ENCODE measurements at regions not wholly inside any gene's neighbourhood (a gene's known extent, or its start where the extent isn't known, plus 50 kb on each side); places are given as distances from the start of the nearest gene placed in this dataset.
"Not testable (repeated sequence)": the region's sequence is repeated elsewhere in the genome, so short reads cannot be mapped to it uniquely, and the experiment has no call there.

- DNase-seq (ENCODE audit: low read depth in 2 of 2), result no peak
Measured at GRCh38 chrX:63285375-63285774, 65.8 kb downstream of the SPIN4 start.

- DNase-seq (ENCODE audit: low read depth in 2 of 2), result no peak
Measured at GRCh38 chrX:63284659-63285058, 66.5 kb downstream of the SPIN4 start.

- DNase-seq (ENCODE audit: low read depth in 2 of 2), result no peak
Measured at GRCh38 chrX:63283348-63283747, 67.8 kb downstream of the SPIN4 start.

GRCh38 chrX:63282828-63283227, 68.3 kb downstream of the SPIN4 start:
- no peak for DNase-seq (ENCODE audit: low read depth in 2 of 2)

- DNase-seq (ENCODE audit: low read depth in 2 of 2), result no peak
Measured at GRCh38 chrX:63282077-63282476, 69.1 kb downstream of the SPIN4 start.

GRCh38 chrX:63281465-63281864, 69.7 kb downstream of the SPIN4 start:
- DNase-seq (ENCODE audit: low read depth in 2 of 2), result no peak

- not testable (repeated sequence) for DNase-seq (ENCODE audit: low read depth in 2 of 2)
Measured at GRCh38 chrX:63277394-63277793, 73.7 kb downstream of the SPIN4 start.

- peak in 1 of 2 donors; percentile 17 for DNase-seq (ENCODE audit: low read depth in 2 of 2)
Measured at GRCh38 chrX:63275127-63275526, 76.0 kb downstream of the SPIN4 start.

- DNase-seq (ENCODE audit: low read depth in 2 of 2), result no peak
Measured at GRCh38 chrX:63270873-63271272, 80.3 kb downstream of the SPIN4 start.

GRCh38 chrX:63258144-63258543, 93.0 kb downstream of the SPIN4 start:
- no peak for DNase-seq (ENCODE audit: low read depth in 2 of 2)

- DNase-seq (ENCODE audit: low read depth in 2 of 2), result peak in 1 of 2 donors; percentile 16
Measured at GRCh38 chrX:63250253-63250868, 100.8 kb downstream of the SPIN4 start.

GRCh38 chrX:63242689-63243088, 108.4 kb downstream of the SPIN4 start:
- DNase-seq (ENCODE audit: low read depth in 2 of 2), result not testable (repeated sequence)

GRCh38 chrX:63235963-63236362, 115.2 kb downstream of the SPIN4 start:
- not testable (repeated sequence) for DNase-seq (ENCODE audit: low read depth in 2 of 2)

GRCh38 chrX:63233013-63233412, 118.1 kb downstream of the SPIN4 start:
- not testable (repeated sequence) for DNase-seq (ENCODE audit: low read depth in 2 of 2)

GRCh38 chrX:63218202-63218601, 132.9 kb downstream of the SPIN4 start:
- not testable (repeated sequence) for DNase-seq (ENCODE audit: low read depth in 2 of 2)

GRCh38 chrX:63217549-63217948, 133.6 kb downstream of the SPIN4 start:
- DNase-seq (ENCODE audit: low read depth in 2 of 2), result not testable (repeated sequence)

- not testable (repeated sequence) for DNase-seq (ENCODE audit: low read depth in 2 of 2)
Measured at GRCh38 chrX:63209645-63210044, 141.5 kb downstream of the SPIN4 start.

GRCh38 chrX:63209128-63209527, 142.0 kb downstream of the SPIN4 start:
- DNase-seq (ENCODE audit: low read depth in 2 of 2), result not testable (repeated sequence)

- DNase-seq (ENCODE audit: low read depth in 2 of 2), result not testable (repeated sequence)
Measured at GRCh38 chrX:63204266-63205074, 146.7 kb downstream of the SPIN4 start.

GRCh38 chrX:63201987-63202386, 149.1 kb downstream of the SPIN4 start:
- not testable (repeated sequence) for DNase-seq (ENCODE audit: low read depth in 2 of 2)

GRCh38 chrX:63198693-63199092, 152.4 kb downstream of the SPIN4 start:
- DNase-seq (ENCODE audit: low read depth in 2 of 2), result not testable (repeated sequence)

GRCh38 chrX:63192366-63193041, 158.6 kb downstream of the SPIN4 start:
- DNase-seq (ENCODE audit: low read depth in 2 of 2), result not testable (repeated sequence)

- DNase-seq (ENCODE audit: low read depth in 2 of 2), result no peak
Measured at GRCh38 chrX:63186137-63186536, 165.0 kb downstream of the SPIN4 start.

Measured in stimulated activated CD4-positive, alpha-beta T cell treated with anti-CD3 and anti-CD28 coated beads, Interleukin-15, amount 100 ng/mL, for 48 hours (primary cell).